OCI-LY1 (cell line): ENCODE measurements at regions not wholly inside any gene's neighbourhood (a gene's known extent, or its start where the extent isn't known, plus 50 kb on each side); places are given as distances from the start of the nearest gene placed in this dataset.

Experiments used
- H2AFZ ChIP-seq: fragments of 200-600 bp; sonication (generic), shearing (Covaris generic); 2 replicates; pipeline ENCODE4 v1.6.0; 2014; ENCODE audit warnings: antibody characterized with exemption, mild to moderate bottlenecking, low read length
- H3F3A ChIP-seq: fragments of 200-600 bp; sonication (generic), shearing (Covaris generic); 2 replicates; pipeline ENCODE4 v1.6.0; 2014; ENCODE audit warnings: mild to moderate bottlenecking, antibody characterized with exemption, low read length, moderate library complexity; ENCODE audit not compliant: insufficient read depth
- H3K27ac ChIP-seq: fragments of 200-600 bp; sonication (generic); 2 replicates; pipeline ENCODE4 v1.5.1; 2014; ENCODE audit warnings: low read length, mixed run types, mild to moderate bottlenecking, low read depth; ENCODE audit not compliant: poor library complexity, severe bottlenecking
- H3K27me3 ChIP-seq: fragments of 200-600 bp; sonication (generic); 2 replicates; pipeline ENCODE4 v1.6.0; 2014; ENCODE audit warnings: antibody characterized with exemption, mild to moderate bottlenecking, low read length, moderate library complexity; ENCODE audit not compliant: insufficient read depth
- H3K36me3 ChIP-seq: fragments of 200-600 bp; sonication (generic); 2 replicates; pipeline ENCODE4 v1.6.1; 2014; ENCODE audit warnings: mild to moderate bottlenecking, antibody characterized with exemption, low read length, moderate library complexity, mixed read lengths; ENCODE audit not compliant: insufficient read depth
- H3K4me1 ChIP-seq: fragments of 200-600 bp; sonication (generic); 2 replicates; pipeline ENCODE4 v1.5.1; 2014; ENCODE audit warnings: mild to moderate bottlenecking, low read length, moderate library complexity; ENCODE audit not compliant: insufficient read depth, severe bottlenecking
- H3K4me2 ChIP-seq: fragments of 200-600 bp; sonication (generic), shearing (Covaris generic); 2 replicates; pipeline ENCODE4 v1.6.1; 2014; ENCODE audit warnings: low read length
- H3K4me3 ChIP-seq: fragments of 200-600 bp; sonication (generic); 2 replicates; pipeline ENCODE4 v1.5.1; 2014; ENCODE audit warnings: low read length, low read depth, mild to moderate bottlenecking, mixed read lengths; ENCODE audit not compliant: poor library complexity, severe bottlenecking
- H3K79me2 ChIP-seq: fragments of 200-600 bp; shearing (Covaris generic); 2 replicates; pipeline ENCODE4 v1.6.1; 2016; ENCODE audit warnings: mixed run types, low read length, mixed read lengths; ENCODE audit not compliant: insufficient read depth
- H3K9ac ChIP-seq: fragments of 200-600 bp; sonication (generic), shearing (Covaris generic); 2 replicates; pipeline ENCODE4 v1.6.1; 2014; ENCODE audit warnings: mild to moderate bottlenecking, low read length, mixed read lengths
- H3K9me2 ChIP-seq: fragments of 200-600 bp; sonication (generic), shearing (Covaris generic); 2 replicates; pipeline ENCODE4 v1.6.1; 2014; ENCODE audit warnings: low read depth, mild to moderate bottlenecking, low read length, mixed read lengths
- H3K9me3 ChIP-seq: fragments of 200-600 bp; shearing (Covaris generic); 2 replicates; pipeline ENCODE4 v1.6.1; 2014; ENCODE audit warnings: low read length, mixed read lengths
- H4K20me1 ChIP-seq: fragments of 200-600 bp; sonication (generic), shearing (Covaris generic); 2 replicates; pipeline ENCODE4 v1.6.0; 2016; ENCODE audit warnings: mild to moderate bottlenecking, low read length; ENCODE audit not compliant: insufficient read depth
- CTCF ChIP-seq: fragments of 200-600 bp; sonication (generic), shearing (Covaris generic); IDR thresholded peaks from 2 replicates; pipeline ENCODE4 v1.5.1; 2017; ENCODE audit warnings: mild to moderate bottlenecking, antibody characterized with exemption, low read length, moderate library complexity, mixed read lengths
- EZH2 ChIP-seq: fragments of 200-600 bp; sonication (generic), shearing (Covaris generic); IDR thresholded peaks from 2 replicates; pipeline ENCODE4 v1.8.0; 2017; ENCODE audit warnings: borderline replicate concordance, mixed run types, mild to moderate bottlenecking, antibody characterized with exemption, low read length, moderate library complexity, mixed read lengths

GRCh38 chr4:145285928-145286327 is 105.5 kb upstream of the OTUD4 start:
- H3K9me3 ChIP-seq, result no peaks in the 10 kb centered on the region
- H3K9me2 ChIP-seq, result no peaks in the 10 kb centered on the region
- no peaks in the 10 kb centered on the region for H3K79me2 ChIP-seq
- no peaks in the 10 kb centered on the region for H3F3A ChIP-seq
- no peaks in the 10 kb centered on the region for H4K20me1 ChIP-seq
- no peak overlapping the region for H3K4me2 ChIP-seq
- no peaks in the 10 kb centered on the region for H3K27me3 ChIP-seq
- no peak overlapping the region for H3K27ac ChIP-seq
- H3K9ac ChIP-seq, result no peak overlapping the region
- H2AFZ ChIP-seq, result no peak overlapping the region
- no peak overlapping the region for H3K4me3 ChIP-seq
- no peaks in the 10 kb centered on the region for H3K4me1 ChIP-seq
- TF ChIP-seq EZH2 (no peak), CTCF (no peak)
- no peaks in the 10 kb centered on the region for H3K36me3 ChIP-seq

- no peaks in the 10 kb centered on the region for H3K9me2 ChIP-seq
- no peaks in the 10 kb centered on the region for H3K4me1 ChIP-seq
- no peaks in the 10 kb centered on the region for H3F3A ChIP-seq
- H3K36me3 ChIP-seq, result no peaks in the 10 kb centered on the region
- no peak overlapping the region for H3K9ac ChIP-seq
- no peaks in the 10 kb centered on the region for H3K79me2 ChIP-seq
- no peaks in the 10 kb centered on the region for H3K27me3 ChIP-seq
- no peak overlapping the region for H3K27ac ChIP-seq
- no peaks in the 10 kb centered on the region for H4K20me1 ChIP-seq
- TF ChIP-seq EZH2, result no peak
- TF ChIP-seq CTCF, result no peak
- no peaks in the 10 kb centered on the region for H3K9me3 ChIP-seq
- H2AFZ ChIP-seq, result no peak overlapping the region
- H3K4me3 ChIP-seq, result no peak overlapping the region
- H3K4me2 ChIP-seq, result no peak overlapping the region
These were observed 103.5 kb upstream of the OTUD4 start for GRCh38 chr4:145283909-145284308.

- Histone ChIP-seq H3K9me2 (no peaks in the 10 kb centered on the region), H2AFZ (no peak overlapping the region), H3K4me3 (no peak overlapping the region), H3K36me3 (no peaks in the 10 kb centered on the region), H3K79me2 (no peaks in the 10 kb centered on the region), H4K20me1 (no peaks in the 10 kb centered on the region), H3F3A (no peaks in the 10 kb centered on the region), H3K9ac (no peak overlapping the region), H3K27ac (no peak overlapping the region), H3K9me3 (no peaks in the 10 kb centered on the region), H3K27me3 (no peaks in the 10 kb centered on the region), H3K4me2 (no peak overlapping the region), H3K4me1 (no peaks in the 10 kb centered on the region)
- TF ChIP-seq EZH2, result no peak
- TF ChIP-seq CTCF, result no peak
These were observed 101.6 kb upstream of the OTUD4 start for GRCh38 chr4:145281951-145282350.
